ENCODE measurements at regions not wholly inside any gene's neighbourhood (a gene's known extent, or its start where the extent isn't known, plus 50 kb on each side); places are given as distances from the start of the nearest gene placed in this dataset.
A peak's percentile ranks its signal among the peaks of the same experiment; 100 is the strongest.
"Not testable (repeated sequence)": the region's sequence is repeated elsewhere in the genome, so short reads cannot be mapped to it uniquely, and the experiment has no call there.

DNA sequence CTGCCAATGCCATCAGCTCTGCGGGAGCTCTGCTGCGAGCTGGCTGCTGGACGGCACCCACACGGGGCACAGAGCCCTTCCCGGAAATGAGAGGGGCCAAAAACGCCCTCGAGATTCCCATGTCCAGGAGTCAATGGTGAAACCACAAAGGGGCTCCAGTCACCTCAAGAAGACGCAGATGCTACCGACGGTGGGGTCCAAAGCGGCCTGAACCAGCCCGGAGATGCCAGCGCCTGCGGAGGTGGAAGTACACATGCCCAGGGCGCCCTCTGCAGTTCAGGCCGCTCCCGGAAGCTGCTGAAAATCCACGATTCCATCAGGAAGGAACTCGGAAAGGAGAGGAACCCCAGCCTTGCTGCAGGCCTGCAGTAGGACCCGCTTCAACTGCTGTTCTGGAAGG lies 82.4 kb upstream of the SELENOP start:
- no peak for DNase-seq

DNA sequence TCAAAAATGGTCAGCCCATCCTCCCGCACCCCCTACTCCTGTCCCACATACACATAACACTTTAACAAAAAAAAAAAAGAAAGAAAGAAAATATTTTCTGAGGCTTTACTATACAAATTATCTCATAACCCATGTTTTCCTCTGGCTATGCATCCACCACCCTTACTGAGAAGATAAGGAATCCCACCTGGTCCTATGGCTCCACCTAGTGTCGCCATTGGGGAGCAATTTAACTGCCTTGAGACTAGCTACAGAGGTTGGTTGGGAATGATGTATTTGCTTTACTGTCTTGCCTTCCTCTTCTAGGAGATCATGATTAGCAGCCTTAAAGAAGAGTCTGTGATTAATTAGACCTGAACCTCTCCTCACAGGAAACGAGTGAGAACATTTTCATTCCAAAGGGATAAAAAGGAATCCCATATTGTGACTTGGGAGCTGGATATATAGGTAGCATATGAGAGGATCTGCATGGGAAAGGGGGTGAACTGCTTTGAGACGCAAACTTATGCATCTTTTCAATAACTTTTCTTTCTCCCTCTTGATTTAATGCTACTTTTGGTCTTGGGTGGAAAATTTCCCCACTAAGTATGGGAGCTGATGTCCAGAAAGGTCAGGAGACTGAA lies 77.7 kb upstream of the SELENOP start:
- peak; percentile 90 for DNase-seq

DNA sequence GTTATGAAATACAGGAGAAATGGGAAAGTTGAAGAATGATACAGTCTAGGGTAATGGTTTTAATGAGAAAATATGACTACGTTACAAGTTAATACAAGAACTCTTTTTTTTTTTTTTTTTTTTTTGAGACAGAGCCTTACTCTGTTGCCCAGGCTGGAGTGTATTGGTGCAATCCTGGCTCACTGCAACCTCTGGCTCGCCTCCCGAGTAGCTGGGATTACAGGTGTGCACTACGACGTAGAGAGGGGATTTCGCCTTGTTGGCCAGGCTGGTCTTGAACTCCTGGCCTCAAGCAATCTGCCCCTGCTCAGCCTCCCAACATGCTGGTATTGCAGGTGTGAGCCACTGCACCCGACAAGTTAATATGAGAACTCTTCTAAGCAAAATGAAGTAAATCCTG lies 77.1 kb upstream of the SELENOP start:
- no peak for DNase-seq

DNA sequence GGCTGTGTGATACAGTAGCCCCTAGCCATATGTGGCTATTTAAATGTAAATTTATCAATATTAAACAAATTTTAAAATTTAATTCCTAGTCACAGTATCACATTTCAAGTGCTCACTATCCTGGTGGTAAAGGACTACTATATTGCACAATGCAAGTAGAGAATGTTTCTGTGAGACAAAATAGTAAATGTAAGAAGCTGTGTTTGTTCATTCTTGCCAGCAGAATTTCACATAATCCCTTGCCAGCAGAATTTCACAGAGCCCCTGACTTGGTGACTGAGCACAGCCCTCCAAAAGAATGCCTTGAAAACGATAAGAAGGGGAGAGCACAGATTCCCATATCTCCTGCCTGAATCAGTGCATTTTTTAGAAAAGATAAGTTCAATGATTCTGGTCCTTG lies 75.9 kb upstream of the SELENOP start:
- no peak for DNase-seq

DNA sequence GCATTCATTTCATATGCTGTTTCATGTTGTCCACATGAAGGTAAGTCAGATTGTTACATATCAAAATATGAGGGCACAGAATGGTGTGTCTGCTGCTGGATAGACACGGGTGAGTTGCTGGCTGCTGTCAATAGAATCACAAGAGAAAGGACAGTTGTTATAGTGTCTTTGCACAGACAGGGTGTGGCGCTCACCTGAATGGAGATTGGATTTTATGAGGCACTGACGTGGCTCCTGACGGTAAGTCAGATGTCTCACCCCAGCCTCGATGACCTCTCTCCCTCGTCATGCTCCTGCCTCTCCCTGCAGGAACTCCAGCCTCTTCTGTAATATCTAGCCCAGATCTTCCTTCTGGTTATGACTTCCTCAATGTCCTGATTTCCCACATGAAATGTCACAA lies 75.4 kb upstream of the SELENOP start:
- no peak for DNase-seq

DNA sequence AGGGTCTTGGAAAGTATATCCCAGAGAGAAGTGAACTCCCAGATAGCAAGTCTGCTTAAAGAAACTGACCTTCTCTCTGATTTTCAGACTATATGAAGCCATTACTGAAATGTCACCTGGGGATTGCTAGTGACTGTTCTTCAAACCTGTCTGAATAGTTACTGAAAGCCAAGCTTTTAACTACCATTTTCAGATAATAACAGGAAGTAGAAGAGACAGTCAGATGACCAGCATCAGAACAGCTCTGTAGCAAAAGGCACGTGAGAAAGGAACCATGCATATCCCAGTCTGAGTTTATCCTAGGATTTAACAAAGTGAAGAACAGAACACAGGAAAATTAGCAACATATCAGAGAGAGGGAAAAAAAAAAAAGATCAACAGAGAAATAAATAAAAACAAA lies 74.9 kb upstream of the SELENOP start:
- no peak for DNase-seq

DNA sequence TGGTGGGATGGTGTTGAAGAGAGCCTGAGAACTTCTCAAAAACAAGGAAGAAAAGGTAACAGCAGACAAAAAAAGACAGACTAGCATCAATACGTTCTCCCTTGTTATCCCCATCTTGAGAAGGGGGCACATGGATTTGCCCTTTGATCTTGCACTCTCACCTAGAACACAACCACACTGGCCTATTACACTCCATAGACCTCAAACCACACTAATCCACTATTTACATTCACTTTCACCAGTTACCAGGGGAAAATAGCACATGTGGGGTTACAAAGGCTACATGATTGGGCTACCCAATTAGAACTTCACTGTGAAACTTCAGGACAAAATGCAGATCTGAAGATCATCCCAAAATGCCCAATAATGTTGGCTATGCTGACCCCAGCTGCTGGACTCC lies 72.6 kb upstream of the SELENOP start:
- no peak for DNase-seq

DNA sequence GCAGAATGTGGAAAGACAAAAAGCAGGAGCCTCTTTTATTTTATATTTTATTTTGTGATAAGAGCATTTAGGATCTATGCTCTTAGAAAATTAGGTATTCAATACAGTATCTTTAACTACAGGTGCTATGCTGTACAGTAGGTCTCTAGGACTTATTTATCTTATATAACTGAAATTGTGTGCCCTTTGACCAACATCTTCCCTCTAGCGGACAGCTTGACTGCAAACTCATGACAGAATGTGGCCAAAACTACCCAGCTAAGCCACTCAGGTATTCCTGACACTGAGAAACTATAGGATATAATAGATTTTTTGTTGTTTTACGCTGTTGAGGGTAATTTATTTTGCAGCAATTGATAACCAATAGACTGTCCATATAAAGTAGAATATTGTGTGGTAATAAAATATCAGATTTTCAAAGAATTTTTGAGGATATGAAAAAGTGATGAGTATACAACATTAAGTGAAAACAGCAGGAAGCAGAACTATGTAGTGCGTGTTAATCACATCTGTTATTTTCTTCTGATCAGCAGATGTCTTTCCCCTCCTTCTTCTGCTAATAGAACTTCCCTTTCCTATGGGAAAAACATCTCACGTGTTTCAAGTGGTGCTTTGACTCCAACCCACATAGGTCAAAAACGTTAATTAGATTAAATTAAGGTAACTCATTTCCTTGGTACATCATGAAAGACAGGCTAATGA lies 69.9 kb upstream of the SELENOP start:
- DNase-seq: no peak

DNA sequence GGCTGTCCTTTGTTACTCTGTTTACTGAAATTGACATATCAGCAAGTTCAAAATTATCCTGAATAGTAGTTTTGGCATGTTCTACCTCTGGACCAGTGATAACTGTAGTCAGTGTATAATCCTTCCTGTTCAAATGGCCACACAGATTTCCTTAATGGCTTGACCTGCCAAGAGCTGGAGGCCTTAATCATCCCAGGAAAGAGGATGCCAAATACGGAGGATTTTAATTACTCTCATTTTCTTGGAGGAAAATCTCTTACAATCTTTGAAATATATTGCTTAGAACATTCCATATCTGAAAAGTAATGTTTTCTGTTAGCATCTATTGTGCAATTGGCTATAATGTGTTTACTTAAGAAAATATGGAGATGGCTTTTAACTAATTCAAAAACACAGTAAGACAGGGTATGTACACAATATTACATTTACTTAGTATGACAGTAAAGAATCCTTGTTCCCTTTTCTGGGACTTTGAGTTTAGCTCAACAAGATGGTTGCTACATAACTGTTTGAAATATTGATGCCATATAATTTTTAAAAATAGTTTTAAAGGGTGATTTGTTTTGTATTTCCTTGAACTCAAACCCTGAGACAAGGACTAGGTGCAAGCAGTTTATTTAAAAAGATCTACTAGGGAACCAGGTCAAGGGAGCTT lies 68.9 kb upstream of the SELENOP start:
- DNase-seq: no peak

DNA sequence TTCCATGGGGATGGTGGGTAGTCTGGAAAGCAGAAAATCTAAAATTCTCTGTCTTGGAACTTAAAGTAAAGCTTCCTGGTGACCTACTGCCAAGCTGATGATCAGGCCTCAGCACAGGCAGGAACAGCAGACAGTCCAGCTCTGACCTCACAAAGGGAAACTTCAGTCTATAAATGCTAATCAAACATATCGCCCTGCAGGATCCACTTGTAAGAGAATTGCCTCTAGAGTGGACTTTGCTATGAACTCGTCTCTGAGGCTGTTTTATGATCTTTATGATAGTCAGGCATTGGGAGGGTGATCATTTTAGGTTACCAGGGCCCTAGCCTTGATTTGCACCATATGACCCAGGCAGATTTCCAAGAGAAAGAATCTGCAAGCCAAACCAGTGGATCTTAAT lies 67.6 kb upstream of the SELENOP start:
- DNase-seq: no peak

DNA sequence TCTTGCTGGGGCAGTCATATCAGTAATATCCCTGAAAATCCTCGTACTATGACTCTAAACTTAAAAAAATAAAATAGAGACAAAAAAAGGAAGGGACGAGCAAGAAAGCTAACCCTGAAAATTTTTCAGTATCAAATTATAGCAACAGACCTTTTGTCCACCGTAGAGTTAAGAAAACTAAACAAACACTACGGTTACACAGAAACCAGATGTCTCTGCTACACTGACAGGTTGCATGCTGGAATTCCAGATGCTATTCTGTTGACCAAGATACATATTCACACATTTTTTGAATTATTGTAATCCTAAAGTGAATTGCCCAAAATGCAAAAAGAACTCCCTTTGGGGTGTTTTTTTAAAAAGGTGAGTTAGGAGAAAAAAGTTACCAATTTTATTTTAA lies 66.9 kb upstream of the SELENOP start:
- DNase-seq: peak; percentile 29

DNA sequence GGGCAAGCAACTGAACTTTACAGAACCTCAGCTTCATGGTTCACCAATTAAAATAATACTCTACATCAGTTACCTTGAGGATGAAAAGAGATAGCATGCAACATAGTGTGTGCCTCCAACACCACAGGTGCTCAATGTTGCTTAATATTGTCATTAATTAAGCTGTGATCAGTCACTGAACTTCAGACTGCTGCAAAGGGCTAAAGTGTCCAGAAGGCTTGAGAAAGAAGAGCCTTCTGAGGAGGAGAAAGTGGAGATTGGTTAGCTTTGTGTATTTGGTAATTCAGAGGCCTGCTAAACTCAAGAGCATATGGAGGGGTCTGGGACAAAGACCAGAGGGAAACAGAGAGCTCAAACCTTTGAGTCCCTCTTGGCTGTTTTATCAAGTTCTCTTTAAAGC lies 66.3 kb upstream of the SELENOP start:
- no peak for DNase-seq

DNA sequence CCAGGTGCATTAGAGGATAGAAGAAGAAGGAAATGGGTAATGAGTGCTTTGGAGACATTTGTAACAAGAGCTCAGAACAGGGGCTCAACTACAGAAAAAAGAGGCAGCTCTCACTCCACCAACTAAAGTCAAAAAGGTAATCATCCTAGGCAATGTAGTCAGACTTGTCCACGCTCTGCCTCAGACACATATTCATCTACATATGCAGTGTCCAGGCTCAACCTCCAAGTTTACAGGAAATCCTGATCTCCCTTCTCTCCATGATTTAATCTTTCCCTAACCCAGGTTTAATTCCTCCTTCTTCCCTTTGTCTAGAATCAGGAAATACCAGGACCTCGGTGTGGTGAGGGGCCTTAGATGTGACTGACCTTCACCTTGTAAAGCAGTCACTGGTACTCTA lies 65.7 kb upstream of the SELENOP start:
- no peak for DNase-seq

DNA sequence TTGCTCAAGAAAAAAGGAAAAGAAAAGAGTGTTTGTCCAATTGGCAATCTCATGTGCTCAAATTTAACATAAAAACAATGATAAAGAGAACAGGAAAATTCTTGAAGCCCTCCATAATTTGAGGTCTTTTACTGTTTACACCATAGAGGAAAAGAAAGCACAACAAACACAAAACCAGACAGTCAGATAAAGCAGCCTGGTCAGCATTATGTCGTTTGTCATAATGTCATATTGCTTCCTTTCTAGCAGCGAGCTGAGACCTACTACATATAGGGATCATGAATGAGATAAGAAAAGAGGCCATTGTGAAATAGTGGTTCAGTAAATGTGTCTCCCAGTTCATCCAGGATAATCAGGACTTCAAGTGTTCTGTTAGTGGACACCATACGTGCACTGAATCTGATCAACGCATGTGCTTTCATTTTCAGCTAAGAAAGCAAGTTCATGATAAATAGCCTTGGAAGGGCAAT lies 64.7 kb upstream of the SELENOP start:
- no peak for DNase-seq

DNA sequence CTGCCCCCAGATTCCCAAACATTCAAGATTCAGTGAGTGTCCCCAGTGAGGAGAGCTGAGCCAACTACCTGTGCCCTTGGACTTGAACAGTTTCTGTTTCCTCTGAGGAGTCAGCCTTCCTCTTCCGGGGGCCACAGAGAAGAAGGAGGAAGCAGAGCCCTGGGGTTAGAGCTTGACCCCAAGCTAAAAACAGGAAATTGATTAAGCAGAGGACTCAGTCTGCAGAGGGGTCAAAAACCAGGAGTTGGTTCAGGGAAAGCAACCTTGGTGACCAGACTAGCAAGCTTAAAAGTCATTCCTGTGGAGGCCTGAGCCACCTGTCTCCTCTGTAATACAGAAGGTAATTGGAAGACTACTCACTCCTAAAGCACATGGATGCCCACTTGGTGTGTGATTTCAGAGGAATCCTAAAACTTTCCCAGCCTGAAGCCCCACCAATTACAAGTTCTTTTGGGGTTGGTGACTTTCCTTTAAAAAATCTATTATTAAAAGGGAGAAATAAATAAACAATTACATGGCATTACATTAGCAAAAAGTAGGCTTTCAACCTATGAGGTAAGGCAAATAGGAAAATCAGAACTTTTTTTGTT lies 64.2 kb upstream of the SELENOP start:
- DNase-seq: no peak

DNA sequence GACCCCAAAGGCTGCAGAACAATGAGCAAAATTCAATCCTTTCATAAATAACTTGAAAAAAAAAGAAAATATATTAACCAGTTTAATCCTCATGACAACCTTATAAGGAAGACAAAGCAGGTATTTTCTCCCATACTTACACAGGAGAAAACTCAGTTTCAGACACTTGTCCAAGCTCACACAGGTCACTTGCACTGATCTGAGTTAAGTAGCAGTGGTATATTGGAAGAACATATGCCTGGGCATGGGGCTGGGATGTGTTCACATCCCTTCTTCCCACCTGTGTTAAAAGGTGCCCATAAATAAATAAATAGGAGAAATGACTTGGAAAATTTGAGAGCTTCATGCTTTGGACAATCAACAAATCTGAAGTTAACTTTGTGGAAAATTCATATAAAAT lies 63.5 kb upstream of the SELENOP start:
- no peak for DNase-seq

DNA sequence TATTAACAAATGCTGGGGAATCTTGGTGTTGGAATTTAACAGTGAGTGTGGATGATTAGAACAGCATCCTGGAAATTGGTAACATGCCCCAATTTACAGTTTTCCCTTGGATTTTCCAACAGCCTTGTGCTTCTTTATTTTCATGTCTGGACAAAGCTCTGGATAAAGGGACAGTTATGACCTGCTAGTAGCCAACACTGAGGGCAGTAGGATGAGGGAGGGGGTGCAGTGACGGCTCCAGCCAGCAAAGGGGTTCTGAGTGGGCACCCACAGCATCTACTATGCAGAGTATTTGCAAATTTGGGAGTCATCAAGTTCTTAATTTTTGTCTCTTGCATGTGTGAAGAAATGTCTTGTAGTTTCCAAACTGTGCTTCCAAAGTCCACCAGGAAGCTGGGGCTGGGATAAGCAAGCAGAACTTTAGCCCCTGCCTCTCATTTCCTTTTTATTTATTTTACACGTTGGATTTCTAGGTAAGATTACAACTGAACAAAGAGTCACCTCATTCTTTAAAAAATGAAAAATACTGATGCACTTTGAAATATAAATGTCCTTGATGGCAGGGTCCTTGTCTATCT lies 63.0 kb upstream of the SELENOP start:
- DNase-seq: no peak

DNA sequence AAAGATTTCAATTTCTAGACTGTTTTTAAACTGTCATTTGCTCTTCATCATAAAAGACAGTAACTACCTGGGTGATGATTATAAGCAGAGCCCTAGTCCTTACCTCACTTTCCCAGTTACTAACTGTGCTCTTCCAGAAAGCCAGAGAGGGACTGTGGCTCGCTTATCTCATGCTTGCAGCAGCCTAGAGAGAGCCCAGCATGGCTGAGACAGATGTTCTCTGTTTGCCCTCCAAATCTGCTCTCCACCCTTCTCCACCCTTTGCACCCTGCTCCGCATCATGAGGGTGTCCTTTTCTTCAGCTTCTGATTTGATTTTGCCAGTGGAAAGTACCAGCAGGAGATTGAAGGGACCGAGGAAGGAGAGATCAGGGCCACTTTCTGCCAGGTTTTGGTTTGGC lies 61.2 kb upstream of the SELENOP start:
- no peak for DNase-seq

DNA sequence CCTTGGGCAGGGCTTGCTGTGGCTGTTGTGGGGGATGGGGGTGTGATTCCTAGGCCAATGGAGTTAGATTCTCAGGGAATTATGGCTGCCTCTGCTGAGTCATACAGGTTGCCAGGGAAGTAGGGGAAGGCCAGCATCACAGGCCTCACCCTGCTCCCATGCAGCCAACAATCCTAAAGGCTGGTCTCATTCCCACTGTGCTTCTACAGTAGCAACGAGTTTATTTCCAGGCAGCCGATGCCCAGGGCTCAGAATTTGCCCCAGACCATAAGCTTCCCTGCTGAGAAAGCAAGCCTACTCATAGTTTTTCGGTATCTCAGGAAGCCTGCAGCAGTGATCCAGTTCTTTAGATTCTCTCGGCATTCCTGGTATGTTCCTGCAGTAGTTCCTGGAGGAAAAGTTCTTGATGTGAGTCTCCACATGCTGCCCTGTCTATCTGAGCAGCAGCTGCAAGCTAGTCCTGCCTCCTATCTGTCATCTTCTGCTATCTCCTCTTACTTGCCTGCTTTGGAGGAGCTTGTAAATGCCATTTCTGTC lies 59.3 kb upstream of the SELENOP start:
- no peak for DNase-seq

DNA sequence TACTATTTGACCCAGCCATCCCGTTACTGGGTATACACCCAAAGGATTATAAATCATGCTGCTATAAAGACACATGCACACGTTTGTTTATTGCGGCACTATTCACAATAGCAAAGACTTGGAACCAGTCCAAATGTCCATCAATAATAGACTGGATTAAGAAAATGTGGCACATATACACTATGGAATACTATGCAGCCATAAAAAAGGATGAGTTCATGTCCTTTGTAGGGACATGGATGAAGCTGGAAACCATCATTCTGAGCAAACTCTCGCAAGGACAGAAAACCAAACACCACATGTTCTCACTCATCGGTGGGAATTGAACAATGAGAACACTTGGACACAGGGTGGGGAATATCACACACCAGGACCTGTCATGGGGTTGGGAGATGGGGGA lies 56.7 kb upstream of the SELENOP start:
- not testable (repeated sequence) for DNase-seq

DNA sequence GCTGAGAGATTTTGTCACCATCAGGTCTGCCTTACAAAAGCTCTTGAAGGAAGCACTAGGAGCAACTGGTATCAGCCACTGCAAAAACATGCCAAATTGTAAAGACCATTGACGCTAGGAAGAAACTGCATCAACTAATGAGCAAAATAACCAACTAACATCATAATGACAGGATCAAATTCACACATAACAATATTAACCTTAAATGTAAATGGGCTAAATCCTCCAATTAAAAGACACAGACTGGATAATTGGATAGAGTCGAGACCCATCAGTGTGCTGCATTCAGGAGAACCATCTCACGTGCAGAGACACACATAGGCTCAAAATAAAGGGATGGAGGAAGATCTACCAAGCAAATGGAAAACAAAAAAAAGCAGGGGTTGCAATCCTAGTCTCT lies 53.1 kb upstream of the SELENOP start:
- DNase-seq: not testable (repeated sequence)

Data from tongue (tissue), 1 donor.